SU-DHL-6 (cell line): ENCODE measurements at regions not wholly inside any gene's neighbourhood (a gene's known extent, or its start where the extent isn't known, plus 50 kb on each side); places are given as distances from the start of the nearest gene placed in this dataset.

Source experiments
- H2AFZ ChIP-seq: fragments of 200-600 bp; sonication (generic); 2 replicates; pipeline ENCODE4 v1.6.1; 2014; ENCODE audit warnings: low read depth, mild to moderate bottlenecking, moderate library complexity, mixed read lengths, antibody characterized with exemption, low read length; ENCODE audit not compliant: severe bottlenecking
- H3F3A ChIP-seq: fragments of 200-600 bp; shearing (Covaris generic); 2 replicates; pipeline ENCODE4 v1.6.0; 2016; ENCODE audit warnings: antibody characterized with exemption, mild to moderate bottlenecking; ENCODE audit not compliant: insufficient read depth
- H3K27ac ChIP-seq: fragments of 200-600 bp; sonication (generic); 2 replicates; pipeline ENCODE4 v1.5.1; 2016; ENCODE audit warnings: low read depth, mild to moderate bottlenecking, low read length, moderate library complexity, mixed read lengths
- H3K27me3 ChIP-seq: fragments of 200-600 bp; sonication (generic), shearing (Covaris generic); 2 replicates; pipeline ENCODE4 v1.6.0; 2014; ENCODE audit warnings: mild to moderate bottlenecking, low read length
- H3K36me3 ChIP-seq: fragments of 200-600 bp; sonication (generic); 2 replicates; pipeline ENCODE4 v1.6.1; 2014; ENCODE audit warnings: mild to moderate bottlenecking, low read length, mixed read lengths
- H3K4me2 ChIP-seq: fragments of 300-600, 200-600 bp; shearing (Covaris generic), sonication (generic); 2 replicates; pipeline ENCODE4 v1.6.0; 2014; ENCODE audit warnings: low read length, low read depth, mild to moderate bottlenecking; ENCODE audit not compliant: poor library complexity, severe bottlenecking
- H3K4me3 ChIP-seq: fragments of 200-600 bp; sonication (generic); 2 replicates; pipeline ENCODE4 v1.5.1; 2014; ENCODE audit warnings: antibody characterized with exemption, low read length, mild to moderate bottlenecking, mixed read lengths; ENCODE audit not compliant: insufficient read depth, poor library complexity, severe bottlenecking
- H3K79me2 ChIP-seq: fragments of 200-600 bp; sonication (generic); 2 replicates; pipeline ENCODE4 v1.6.1; 2014; ENCODE audit warnings: mild to moderate bottlenecking, low read length, moderate library complexity; ENCODE audit not compliant: insufficient read depth
- H3K9ac ChIP-seq: fragments of 200-600 bp; sonication (generic); 2 replicates; pipeline ENCODE4 v1.7.0; 2014; ENCODE audit warnings: mild to moderate bottlenecking, low read length
- H3K9me2 ChIP-seq: fragments of 200-600 bp; sonication (generic); replicated peaks from 2 replicates; pipeline ENCODE4 v1.6.1; 2014; ENCODE audit warnings: low read length; ENCODE audit not compliant: insufficient read depth
- H3K9me3 ChIP-seq: fragments of 200-600 bp; sonication (generic); 2 replicates; pipeline ENCODE4 v1.6.1; 2014; ENCODE audit warnings: low read length, mixed read lengths; ENCODE audit not compliant: insufficient read depth
- H4K20me1 ChIP-seq: fragments of 200-600 bp; sonication (generic); 2 replicates; pipeline ENCODE4 v1.6.1; 2014; ENCODE audit warnings: low read depth, mild to moderate bottlenecking, antibody characterized with exemption, low read length, moderate library complexity, mixed read lengths
- CTCF ChIP-seq: fragments of 200-600 bp; sonication (generic); IDR thresholded peaks from one replicate; pipeline ENCODE4 v1.5.1; 2017; ENCODE audit warnings: antibody characterized with exemption, mild to moderate bottlenecking, low read length, moderate library complexity; ENCODE audit not compliant: insufficient read depth, poor library complexity, severe bottlenecking
- EZH2phosphoT487 ChIP-seq: fragments of 200-600 bp; sonication (generic), shearing (Covaris generic); conservative IDR thresholded peaks from 2 replicates; pipeline ENCODE4 v1.6.1; 2018; ENCODE audit warnings: mild to moderate bottlenecking, antibody characterized with exemption, low read length, moderate library complexity, mixed read lengths

GRCh38 chr7:113298501-113298900 lies 180.1 kb upstream of the SMIM30 start:
- Histone ChIP-seq H3K9me3 (no peaks in the 10 kb centered on the region), H3K9ac (no peak overlapping the region), H3K27ac (no peak overlapping the region), H3K9me2 (no peaks in the 10 kb centered on the region), H4K20me1 (no peaks in the 10 kb centered on the region), H3K4me3 (no peak overlapping the region), H3K4me2 (no peak overlapping the region), H3K27me3 (no peaks in the 10 kb centered on the region), H3K36me3 (no peaks in the 10 kb centered on the region), H3F3A (no peaks in the 10 kb centered on the region), H3K79me2 (no peaks in the 10 kb centered on the region), H2AFZ (no peak overlapping the region)
- TF ChIP-seq CTCF = no peak
- TF ChIP-seq EZH2phosphoT487 = no peak

GRCh38 chr7:113294750-113295149 lies 176.4 kb upstream of the SMIM30 start:
- Histone ChIP-seq H4K20me1 (no peaks in the 10 kb centered on the region), H3K27ac (no peak overlapping the region), H3K36me3 (no peaks in the 10 kb centered on the region), H3K9ac (no peak overlapping the region), H3K27me3 (no peaks in the 10 kb centered on the region), H3K79me2 (no peaks in the 10 kb centered on the region), H3K9me2 (no peaks in the 10 kb centered on the region), H3F3A (no peaks in the 10 kb centered on the region), H3K9me3 (no peaks in the 10 kb centered on the region), H2AFZ (no peak overlapping the region), H3K4me2 (no peak overlapping the region), H3K4me3 (no peak overlapping the region)
- TF ChIP-seq CTCF (no peak), EZH2phosphoT487 (no peak)

- Histone ChIP-seq H2AFZ (no peak overlapping the region), H3K27ac (no peak overlapping the region), H3K79me2 (no peaks in the 10 kb centered on the region), H3K9ac (no peak overlapping the region), H3K9me2 (no peaks in the 10 kb centered on the region), H3K9me3 (no peaks in the 10 kb centered on the region), H3K36me3 (no peaks in the 10 kb centered on the region), H3K4me3 (no peak overlapping the region), H3K4me2 (no peak overlapping the region), H4K20me1 (no peaks in the 10 kb centered on the region), H3K27me3 (no peaks in the 10 kb centered on the region), H3F3A (no peaks in the 10 kb centered on the region)
- no peak for TF ChIP-seq CTCF
- TF ChIP-seq EZH2phosphoT487 = no peak
These were observed 173.8 kb upstream of the SMIM30 start for GRCh38 chr7:113292105-113292504.

- no peaks in the 10 kb centered on the region for H3K79me2 ChIP-seq
- no peak overlapping the region for H2AFZ ChIP-seq
- no peaks in the 10 kb centered on the region for H3K9me3 ChIP-seq
- H3K9me2 ChIP-seq = no peaks in the 10 kb centered on the region
- H3K4me2 ChIP-seq = no peak overlapping the region
- no peaks in the 10 kb centered on the region for H3K36me3 ChIP-seq
- H3K27ac ChIP-seq = no peak overlapping the region
- TF ChIP-seq EZH2phosphoT487 = no peak
- TF ChIP-seq CTCF = no peak
- no peak overlapping the region for H3K4me3 ChIP-seq
- no peak overlapping the region for H3K9ac ChIP-seq
- no peaks in the 10 kb centered on the region for H4K20me1 ChIP-seq
- no peaks in the 10 kb centered on the region for H3K27me3 ChIP-seq
- no peaks in the 10 kb centered on the region for H3F3A ChIP-seq
These were observed 172.7 kb upstream of the SMIM30 start for GRCh38 chr7:113291058-113291457.
